ENCODE measurements at regions not wholly inside any gene's neighbourhood (a gene's known extent, or its start where the extent isn't known, plus 50 kb on each side); places are given as distances from the start of the nearest gene placed in this dataset.

DNA sequence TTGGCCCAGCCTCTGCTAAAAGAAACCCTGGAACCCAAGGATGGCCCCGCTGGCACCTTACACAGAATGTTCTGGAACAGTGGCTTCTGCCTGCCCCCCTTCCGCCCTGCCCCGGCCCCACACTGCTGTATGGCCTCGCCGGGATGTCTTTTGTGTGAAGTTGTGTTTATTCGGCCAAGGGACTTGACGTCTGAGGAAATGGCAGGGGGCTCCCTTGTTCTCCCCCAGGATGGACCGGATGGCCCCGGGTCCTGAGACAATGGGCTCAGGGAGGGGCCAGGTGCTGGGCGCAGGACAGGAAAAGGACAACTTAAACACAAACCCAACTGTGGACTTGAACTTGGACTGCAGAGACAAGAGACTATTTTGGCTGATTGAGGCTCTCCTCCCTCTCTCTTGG, 81.6 kb upstream of the GSE1 start:
- TF ChIP-seq, protein P1, sequence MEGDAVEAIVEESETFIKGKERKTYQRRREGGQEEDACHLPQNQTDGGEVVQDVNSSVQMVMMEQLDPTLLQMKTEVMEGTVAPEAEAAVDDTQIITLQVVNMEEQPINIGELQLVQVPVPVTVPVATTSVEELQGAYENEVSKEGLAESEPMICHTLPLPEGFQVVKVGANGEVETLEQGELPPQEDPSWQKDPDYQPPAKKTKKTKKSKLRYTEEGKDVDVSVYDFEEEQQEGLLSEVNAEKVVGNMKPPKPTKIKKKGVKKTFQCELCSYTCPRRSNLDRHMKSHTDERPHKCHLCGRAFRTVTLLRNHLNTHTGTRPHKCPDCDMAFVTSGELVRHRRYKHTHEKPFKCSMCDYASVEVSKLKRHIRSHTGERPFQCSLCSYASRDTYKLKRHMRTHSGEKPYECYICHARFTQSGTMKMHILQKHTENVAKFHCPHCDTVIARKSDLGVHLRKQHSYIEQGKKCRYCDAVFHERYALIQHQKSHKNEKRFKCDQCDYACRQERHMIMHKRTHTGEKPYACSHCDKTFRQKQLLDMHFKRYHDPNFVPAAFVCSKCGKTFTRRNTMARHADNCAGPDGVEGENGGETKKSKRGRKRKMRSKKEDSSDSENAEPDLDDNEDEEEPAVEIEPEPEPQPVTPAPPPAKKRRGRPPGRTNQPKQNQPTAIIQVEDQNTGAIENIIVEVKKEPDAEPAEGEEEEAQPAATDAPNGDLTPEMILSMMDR (optimal IDR thresholded peaks at IDR 0.05 in 1 of 3, IDR thresholded peaks at IDR 0.05 in 1 of 3, conservative IDR thresholded peaks at IDR 0.05 in 1 of 3; ENCODE audit: extremely low read depth in 1 of 3, insufficient read depth in 2 of 3, low read length in 3 of 3): no peak
- TF ChIP-seq EZH2 (IDR thresholded peaks at IDR 0.05; ENCODE audit: low read length): no peak
